GM23338 (cell line): ENCODE measurements at regions not wholly inside any gene's neighbourhood (a gene's known extent, or its start where the extent isn't known, plus 50 kb on each side); places are given as distances from the start of the nearest gene placed in this dataset.

ENCODE experiments used
- CTCF ChIP-seq, 2 experiments: fragments of 200-600 bp in 1 of 2; sonication (generic) in 1 of 2; conservative IDR thresholded peaks; 2 replicates each; pipeline versions ENCODE4 v1.5.1 to v1.6.1; 2016 to 2017; ENCODE audit warnings: antibody characterized with exemption in 2 of 2, low read depth in 2 of 2, mild to moderate bottlenecking in 2 of 2, moderate library complexity in 1 of 2
- NANOG ChIP-seq: IDR thresholded peaks from 2 replicates; pipeline ENCODE4 v1.6.1; 2016; ENCODE audit warnings: antibody characterized with exemption, borderline replicate concordance
- ZNF331 ChIP-seq: fragments of 250-450 bp; sonication (Bioruptor Pico); IDR thresholded peaks from 2 replicates; pipeline ENCODE4 v1.5.0; 2020; ENCODE audit warnings: low read depth, mild to moderate bottlenecking, moderate library complexity
- ZNF462 ChIP-seq: fragments of 250-450 bp; sonication (Bioruptor Pico); IDR thresholded peaks from 2 replicates; pipeline ENCODE4 v1.5.0; 2020; ENCODE audit warnings: mild to moderate bottlenecking, moderate library complexity

- TF ChIP-seq CTCF (conservative IDR thresholded peaks at IDR 0.05; ENCODE audit: low read depth in 2 of 2) (no peak), ZNF331 (no peak), NANOG (no peak), ZNF462 (CRISPR knock-in tag) (no peak)
Measured at GRCh38 chr1:94304553-94304952, 67.2 kb upstream of the ARHGAP29 start.
